Neuronal stem cell (in vitro differentiated cells): ENCODE measurements at regions not wholly inside any gene's neighbourhood (a gene's known extent, or its start where the extent isn't known, plus 50 kb on each side); places are given as distances from the start of the nearest gene placed in this dataset.

Experiments
- DNase-seq: peaks from one replicate; pipeline ENCODE4 v3.0.0-alpha.2; 2013; ENCODE audit warnings: low spot score
- H2AFZ ChIP-seq: one replicate; pipeline ENCODE4 v1.6.1; 2013; ENCODE audit warnings: mild to moderate bottlenecking, low read length, inconsistent platforms
- H2AK5ac ChIP-seq: 2 replicates; pipeline ENCODE4 v1.6.1; 2013; ENCODE audit warnings: low read depth, mild to moderate bottlenecking, inconsistent platforms, low read length, moderate library complexity, mixed read lengths
- H2BK120ac ChIP-seq: 2 replicates; pipeline ENCODE4 v1.6.1; 2013; ENCODE audit warnings: low read depth, mild to moderate bottlenecking, inconsistent platforms, low read length, moderate library complexity, mixed read lengths
- H2BK12ac ChIP-seq: one replicate; pipeline ENCODE4 v1.6.1; 2013; ENCODE audit warnings: low read length, inconsistent platforms
- H2BK15ac ChIP-seq: 2 replicates; pipeline ENCODE4 v1.6.1; 2013; ENCODE audit warnings: mild to moderate bottlenecking, low read length, inconsistent platforms, mixed read lengths
- H2BK5ac ChIP-seq: one replicate; pipeline ENCODE4 v1.6.1; 2013; ENCODE audit warnings: inconsistent platforms, mild to moderate bottlenecking, low read length, moderate library complexity
- H3K14ac ChIP-seq: one replicate; pipeline ENCODE4 v1.6.1; 2013; ENCODE audit warnings: low read length, inconsistent platforms
- H3K18ac ChIP-seq: 2 replicates; pipeline ENCODE4 v1.6.1; 2013; ENCODE audit warnings: low read length, inconsistent platforms
- H3K23ac ChIP-seq: 2 replicates; pipeline ENCODE4 v1.6.1; 2013; ENCODE audit warnings: low read depth, mild to moderate bottlenecking, mixed read lengths, low read length, inconsistent platforms; ENCODE audit not compliant: poor library complexity
- H3K27ac ChIP-seq: replicated peaks from 3 replicates; pipeline ENCODE4 v1.5.1; 2013; ENCODE audit warnings: low read length, inconsistent platforms
- H3K27me3 ChIP-seq, 3 experiments: 2 replicates each; pipeline ENCODE4 v1.6.1; 2013; ENCODE audit warnings: low read length in 3 of 3, mild to moderate bottlenecking in 2 of 3, inconsistent platforms in 1 of 3, low read depth in 1 of 3, mixed read lengths in 1 of 3, moderate library complexity in 1 of 3; ENCODE audit not compliant: control insufficient read depth in 3 of 3, insufficient read depth in 3 of 3
- H3K36me3 ChIP-seq, 2 donors: replicated peaks in 1 of 2; 2 replicates each; pipeline ENCODE4 v1.6.1; 2013; ENCODE audit warnings: low read length in 2 of 2; ENCODE audit not compliant: control insufficient read depth in 2 of 2, insufficient read depth in 2 of 2
- H3K4ac ChIP-seq: 2 replicates; pipeline ENCODE4 v1.6.1; 2013; ENCODE audit warnings: inconsistent platforms, mild to moderate bottlenecking, low read length, moderate library complexity
- H3K4me1 ChIP-seq, 2 donors: 1 replicate in 1 of 2; 2 replicates in 1 of 2; pipeline ENCODE4 v1.6.1; 2013; ENCODE audit warnings: low read length in 2 of 2, low read depth in 1 of 2; ENCODE audit not compliant: control insufficient read depth in 2 of 2, insufficient read depth in 1 of 2
- H3K4me2 ChIP-seq: one replicate; pipeline ENCODE4 v1.6.1; 2013; ENCODE audit warnings: mild to moderate bottlenecking, low read length, inconsistent platforms; ENCODE audit not compliant: insufficient read depth, poor library complexity, severe bottlenecking
- H3K4me3 ChIP-seq, 2 donors: 2 replicates each; pipeline ENCODE4 v1.5.1; 2013; ENCODE audit warnings: low read length in 2 of 2, mild to moderate bottlenecking in 2 of 2, inconsistent platforms in 1 of 2, moderate library complexity in 1 of 2
- H3K79me1 ChIP-seq: one replicate; pipeline ENCODE4 v1.6.1; 2013; ENCODE audit warnings: low read depth, mild to moderate bottlenecking, inconsistent platforms, low read length, moderate library complexity
- H3K9ac ChIP-seq: one replicate; pipeline ENCODE4 v1.6.1; 2013; ENCODE audit warnings: mild to moderate bottlenecking, low read depth, low read length, inconsistent platforms; ENCODE audit not compliant: poor library complexity
- H3K9me3 ChIP-seq, 2 donors: replicated peaks in 1 of 2; 2 replicates each; pipeline versions ENCODE3 to v1.6.1; 2013; ENCODE audit warnings: low read length in 2 of 2, mild to moderate bottlenecking in 2 of 2, inconsistent platforms in 1 of 2, low read depth in 1 of 2, mixed read lengths in 1 of 2, moderate library complexity in 1 of 2; ENCODE audit not compliant: control insufficient read depth in 2 of 2, insufficient read depth in 1 of 2
- H4K8ac ChIP-seq: one replicate; pipeline ENCODE4 v1.6.1; 2013; ENCODE audit warnings: low read depth, mild to moderate bottlenecking, inconsistent platforms, low read length, moderate library complexity
- H4K91ac ChIP-seq: one replicate; pipeline ENCODE4 v1.6.1; 2013; ENCODE audit warnings: low read length, low read depth, mild to moderate bottlenecking, inconsistent platforms; ENCODE audit not compliant: poor library complexity
- WGBS, 2 donors: extraction: QIAGEN DNeasy Blood & Tissue Kit; methylation state at CpG; one replicate each; pipeline ENCODE4 v1.1.7; 2013; ENCODE audit warnings: missing lambda C conversion rate in 2 of 2, mixed read lengths in 1 of 2; ENCODE audit not compliant: insufficient read length in 2 of 2, insufficient replicate concordance in 1 of 2; ENCODE audit errors: extremely low coverage in 2 of 2; 5-methylcytosine and 5-hydroxymethylcytosine counted together

DNA sequence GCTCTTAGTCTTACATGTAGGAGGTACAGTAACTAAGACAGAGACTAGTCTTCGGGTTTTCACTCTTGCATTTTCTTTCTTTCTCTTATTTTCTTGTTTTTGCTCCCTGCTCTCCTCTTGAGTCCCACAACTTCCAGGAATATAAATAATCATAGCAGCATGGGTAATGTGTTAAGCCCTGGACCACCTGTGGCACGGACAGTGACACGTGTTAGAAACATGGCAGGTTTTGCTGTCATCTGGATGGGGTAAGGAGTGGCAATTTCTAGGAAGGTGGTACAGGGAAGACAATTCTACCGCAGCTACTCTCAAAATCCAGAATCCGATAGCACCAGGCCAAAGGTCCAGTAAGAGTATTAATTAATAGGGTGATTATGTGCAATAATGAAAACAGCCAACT lies 237.5 kb upstream of the FAM98A start:
- no peak overlapping the region for H2AK5ac ChIP-seq
- no peak overlapping the region for H2AFZ ChIP-seq
- H3K9ac ChIP-seq, result no peak overlapping the region
- H3K9me3 ChIP-seq, result no peaks in the 10 kb centered on the region
- H3K27me3 ChIP-seq, result no peaks in the 10 kb centered on the region
- H2BK15ac ChIP-seq, result no peak overlapping the region
- no peak overlapping the region for H3K4me3 ChIP-seq
- WGBS, 2 donors, result no CpG with 5 or more reads among the region's 5 CpGs
- no peak overlapping the region for H3K18ac ChIP-seq
- no peak overlapping the region for H3K14ac ChIP-seq
- H4K91ac ChIP-seq, result no peak overlapping the region
- H2BK12ac ChIP-seq, result no peak overlapping the region
- no peak for DNase-seq
- H3K4ac ChIP-seq, result no peak overlapping the region
- H4K8ac ChIP-seq, result no peak overlapping the region
- H3K27ac ChIP-seq, result no peak overlapping the region
- H2BK5ac ChIP-seq, result no peak overlapping the region
- peaks cover 0 to 2% of the 10 kb centered on the region in 2 donors for H3K4me1 ChIP-seq
- H3K4me2 ChIP-seq, result no peak overlapping the region
- no peak overlapping the region for H3K23ac ChIP-seq
- no peaks in the 10 kb centered on the region for H3K36me3 ChIP-seq
- no peaks in the 10 kb centered on the region for H3K79me1 ChIP-seq
- H2BK120ac ChIP-seq, result no peak overlapping the region

DNA sequence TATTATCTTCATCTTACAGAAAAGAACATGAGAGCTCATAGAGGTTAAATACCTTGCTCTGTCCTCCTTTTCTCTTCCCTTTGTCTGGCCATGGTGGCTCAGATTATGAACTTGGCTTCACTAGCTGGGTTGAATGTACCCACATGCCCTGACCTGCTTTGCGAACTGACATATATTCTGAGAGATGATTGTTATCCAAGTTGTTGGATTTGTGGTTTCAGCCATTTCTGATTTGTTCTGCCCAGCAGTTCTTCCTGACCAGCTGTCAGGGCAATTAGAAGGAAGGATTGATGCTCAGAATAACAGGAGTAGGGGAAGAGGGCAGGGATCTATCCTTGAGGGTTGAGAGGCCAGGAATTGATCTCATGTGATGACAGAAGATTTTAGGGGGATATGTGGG lies 236.8 kb upstream of the FAM98A start:
- H4K91ac ChIP-seq, result no peak overlapping the region
- no peaks in the 10 kb centered on the region for H3K79me1 ChIP-seq
- H3K4ac ChIP-seq, result no peak overlapping the region
- no peaks in the 10 kb centered on the region for H3K36me3 ChIP-seq
- WGBS, 2 donors, result no CpG with 5 or more reads among the region's 1 CpG
- no peak overlapping the region for H3K4me3 ChIP-seq
- no peak overlapping the region for H2BK5ac ChIP-seq
- no peak overlapping the region for H3K23ac ChIP-seq
- H2BK120ac ChIP-seq, result no peak overlapping the region
- no peak overlapping the region for H4K8ac ChIP-seq
- no peak overlapping the region for H3K27ac ChIP-seq
- no peak overlapping the region for H3K18ac ChIP-seq
- no peaks in the 10 kb centered on the region for H3K27me3 ChIP-seq
- no peak overlapping the region for H3K14ac ChIP-seq
- no peak overlapping the region for H2BK12ac ChIP-seq
- no peak overlapping the region for H3K4me2 ChIP-seq
- no peak for DNase-seq
- no peaks in the 10 kb centered on the region for H3K9me3 ChIP-seq
- peaks cover 0 to 2% of the 10 kb centered on the region in 2 donors for H3K4me1 ChIP-seq
- no peak overlapping the region for H2BK15ac ChIP-seq
- no peak overlapping the region for H2AFZ ChIP-seq
- H2AK5ac ChIP-seq, result no peak overlapping the region
- no peak overlapping the region for H3K9ac ChIP-seq

DNA sequence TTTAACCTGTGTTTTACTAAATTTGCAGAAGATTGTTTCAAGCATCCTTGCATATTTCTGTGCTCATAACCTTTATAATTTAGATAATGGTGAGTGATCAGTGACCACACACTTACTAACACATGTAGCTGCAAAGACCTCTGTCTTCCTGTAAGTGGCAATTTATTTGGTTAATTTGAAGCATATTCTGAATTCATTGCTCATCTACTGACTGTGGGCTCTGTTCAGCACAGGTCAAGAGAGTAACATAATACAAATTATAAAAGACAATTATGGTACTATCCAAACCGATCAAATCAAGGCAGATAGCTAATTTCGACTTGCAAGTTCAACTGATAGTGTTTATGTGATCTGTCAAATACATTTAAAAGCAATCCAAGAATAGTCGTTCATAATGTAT lies 223.9 kb upstream of the FAM98A start:
- Histone ChIP-seq H2AFZ (no peak overlapping the region), H2BK15ac (no peak overlapping the region), H3K4me1 (no peaks in the 10 kb centered on the region), H3K9me3 (no peaks in the 10 kb centered on the region), H2AK5ac (no peak overlapping the region), H4K8ac (no peak overlapping the region), H2BK12ac (no peak overlapping the region), H3K23ac (no peak overlapping the region), H3K14ac (no peak overlapping the region), H3K27me3 (no peaks in the 10 kb centered on the region), H3K27ac (no peak overlapping the region), H2BK5ac (no peak overlapping the region), H3K4me3 (no peak overlapping the region), H3K36me3 (no peaks in the 10 kb centered on the region), H4K91ac (no peak overlapping the region), H3K9ac (no peak overlapping the region), H3K4ac (no peak overlapping the region), H3K4me2 (no peak overlapping the region), H2BK120ac (no peak overlapping the region), H3K79me1 (no peaks in the 10 kb centered on the region), H3K18ac (no peak overlapping the region)
- DNase-seq, result no peak
- WGBS, 2 donors, result no CpG with 5 or more reads among the region's 3 CpGs

DNA sequence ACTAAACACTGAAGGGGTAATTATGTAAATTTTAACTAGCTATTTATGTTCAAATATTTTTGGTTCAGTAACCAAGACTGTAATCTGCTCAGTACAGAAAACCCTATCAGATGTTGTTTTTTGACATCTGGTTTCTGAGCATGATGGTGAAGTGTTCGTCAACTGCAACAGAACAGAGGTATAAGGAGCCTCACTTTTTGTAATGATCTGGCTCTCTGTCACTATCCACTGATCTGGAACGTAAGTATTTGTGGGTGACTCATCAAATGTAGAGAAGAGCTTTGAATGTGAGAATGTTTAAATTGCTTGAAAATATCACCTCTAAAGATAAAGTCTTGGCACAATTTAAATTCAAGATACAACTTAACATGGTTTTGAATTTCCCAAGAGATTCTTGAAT lies 213.6 kb upstream of the FAM98A start:
- no peak overlapping the region for H3K4ac ChIP-seq
- H2AFZ ChIP-seq, result no peak overlapping the region
- no peaks in the 10 kb centered on the region for H3K27me3 ChIP-seq
- no peak overlapping the region for H2BK12ac ChIP-seq
- H3K36me3 ChIP-seq, result no peaks in the 10 kb centered on the region
- no peak overlapping the region for H3K18ac ChIP-seq
- no peak overlapping the region for H2AK5ac ChIP-seq
- no peak overlapping the region for H2BK5ac ChIP-seq
- DNase-seq, result no peak
- H3K4me1 ChIP-seq, result peaks cover 2 to 4% of the 10 kb centered on the region in 2 donors
- no peaks in the 10 kb centered on the region for H3K9me3 ChIP-seq
- WGBS, 2 donors, result no CpG with 5 or more reads among the region's 2 CpGs
- no peak overlapping the region for H2BK15ac ChIP-seq
- no peaks in the 10 kb centered on the region for H3K79me1 ChIP-seq
- H4K91ac ChIP-seq, result no peak overlapping the region
- H3K4me2 ChIP-seq, result no peak overlapping the region
- no peak overlapping the region for H3K14ac ChIP-seq
- no peak overlapping the region for H3K9ac ChIP-seq
- no peak overlapping the region for H3K4me3 ChIP-seq
- H2BK120ac ChIP-seq, result no peak overlapping the region
- H4K8ac ChIP-seq, result no peak overlapping the region
- no peak overlapping the region for H3K27ac ChIP-seq
- H3K23ac ChIP-seq, result no peak overlapping the region
